SU-DHL-6 (cell line): ENCODE measurements at regions not wholly inside any gene's neighbourhood (a gene's known extent, or its start where the extent isn't known, plus 50 kb on each side); places are given as distances from the start of the nearest gene placed in this dataset.

Source experiments
- CTCF ChIP-seq: fragments of 200-600 bp; sonication (generic); IDR thresholded peaks from one replicate; pipeline ENCODE4 v1.5.1; 2017; ENCODE audit warnings: antibody characterized with exemption, mild to moderate bottlenecking, low read length, moderate library complexity; ENCODE audit not compliant: insufficient read depth, poor library complexity, severe bottlenecking
- EZH2phosphoT487 ChIP-seq: fragments of 200-600 bp; sonication (generic), shearing (Covaris generic); conservative IDR thresholded peaks from 2 replicates; pipeline ENCODE4 v1.6.1; 2018; ENCODE audit warnings: mild to moderate bottlenecking, antibody characterized with exemption, low read length, moderate library complexity, mixed read lengths

GRCh38 chr10:36181426-36182178, 539.5 kb upstream of the FZD8 start:
- TF ChIP-seq CTCF (no peak), EZH2phosphoT487 (no peak)
